AG09319 (cell line): ENCODE measurements at regions not wholly inside any gene's neighbourhood (a gene's known extent, or its start where the extent isn't known, plus 50 kb on each side); places are given as distances from the start of the nearest gene placed in this dataset.

Experiments used
- DNase-seq: peaks from one replicate; pipeline ENCODE4 v3.0.0-alpha.2; 2010; ENCODE audit warnings: low read depth; ENCODE audit errors: extremely low read depth
- CTCF ChIP-seq: IDR thresholded peaks from 2 replicates; pipeline ENCODE4 v1.5.1; 2011; ENCODE audit warnings: low read depth, mild to moderate bottlenecking, inconsistent platforms, low read length, moderate library complexity

- no peak for DNase-seq
- TF ChIP-seq CTCF = no peak
Observed at GRCh38 chr10:81130014-81130413, 592.3 kb downstream of the SH2D4B start.

DNA sequence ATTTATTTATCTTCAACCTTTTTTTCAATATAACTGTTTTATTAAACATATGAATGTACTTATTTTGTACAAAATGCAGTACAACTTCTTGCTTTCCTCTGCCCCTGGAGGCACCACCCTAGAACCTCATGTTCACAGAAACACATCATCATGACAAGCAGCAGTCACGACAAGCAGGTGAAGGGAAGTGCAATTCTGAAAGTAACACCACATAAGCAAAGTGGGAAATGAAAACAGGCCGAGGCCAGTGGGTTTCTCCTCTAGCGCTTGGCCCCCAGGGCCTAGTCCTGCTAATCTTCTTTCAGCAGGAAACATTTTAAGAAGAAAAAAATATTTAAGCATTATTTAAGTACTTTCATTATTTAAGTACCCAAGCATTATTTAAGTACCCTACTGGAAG lies 598.1 kb downstream of the SH2D4B start:
- no peak for TF ChIP-seq CTCF
- no peak for DNase-seq

- DNase-seq = no peak
- TF ChIP-seq CTCF = no peak
Observed at GRCh38 chr10:81136261-81136660, 598.6 kb downstream of the SH2D4B start.

DNA sequence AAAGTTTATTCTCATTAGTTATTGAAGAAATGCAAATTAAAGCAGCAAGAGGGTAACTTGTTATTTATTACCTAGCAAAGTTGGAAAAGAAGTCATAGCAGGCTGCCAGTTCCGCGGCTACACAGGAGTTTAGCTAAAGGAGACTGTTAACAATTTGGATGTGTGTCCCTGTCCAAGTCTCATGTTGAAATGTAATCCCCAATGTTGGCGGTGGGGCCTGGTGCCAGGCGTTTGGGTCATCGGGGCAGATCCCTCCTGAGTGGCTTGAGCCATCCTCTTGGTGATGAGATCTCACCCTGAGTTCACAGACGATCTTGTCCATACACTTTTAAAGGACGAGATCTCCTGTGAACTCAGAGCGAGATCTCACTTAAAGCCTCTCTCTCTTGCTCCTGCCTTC lies 608.3 kb downstream of the SH2D4B start:
- DNase-seq = no peak
- no peak for TF ChIP-seq CTCF

DNA sequence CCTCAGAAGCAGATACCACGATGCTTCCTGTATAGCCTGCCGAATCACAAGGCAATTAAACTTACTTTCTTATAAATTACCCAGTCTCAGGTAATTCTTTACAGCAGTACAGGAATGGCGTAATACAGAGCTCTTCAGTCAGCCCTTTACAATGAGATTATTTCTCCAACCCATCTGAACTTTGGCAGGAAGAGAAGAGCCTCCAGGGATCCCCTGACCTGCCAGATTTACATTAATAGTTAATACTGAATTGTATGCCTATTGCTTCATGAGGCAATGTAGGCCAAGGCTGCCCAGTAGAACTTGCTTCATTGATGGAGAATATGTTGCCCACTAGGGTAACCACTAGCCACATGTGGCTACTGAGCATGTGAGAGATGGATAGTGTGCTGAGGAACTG lies 608.7 kb downstream of the SH2D4B start:
- DNase-seq = no peak
- TF ChIP-seq CTCF = no peak

GRCh38 chr10:81152656-81153055 lies 615.0 kb downstream of the SH2D4B start:
- no peak for DNase-seq
- no peak for TF ChIP-seq CTCF

GRCh38 chr10:81157681-81158080 lies 620.0 kb downstream of the SH2D4B start:
- no peak for TF ChIP-seq CTCF
- DNase-seq = no peak
